Body of pancreas (tissue), 4 donors: ENCODE measurements at regions not wholly inside any gene's neighbourhood (a gene's known extent, or its start where the extent isn't known, plus 50 kb on each side); places are given as distances from the start of the nearest gene placed in this dataset.
"Not testable (repeated sequence)": the region's sequence is repeated elsewhere in the genome, so short reads cannot be mapped to it uniquely, and the experiment has no call there.

Source experiments
- CTCF ChIP-seq, 7 experiments: fragments of 450-650 bp in 4 of 7; fragments of 200-600 bp in 3 of 7; sonication (generic) in 3 of 7; IDR thresholded peaks; one replicate each; pipeline ENCODE4 v1.5.1; 2016 to 2019; ENCODE audit warnings: antibody characterized with exemption in 7 of 7
- POLR2A ChIP-seq, 3 donors: fragments of 450-650 bp; IDR thresholded peaks; one replicate each; pipeline ENCODE4 v1.6.1; 2016; ENCODE audit warnings: antibody characterized with exemption in 3 of 3, mild to moderate bottlenecking in 2 of 3

DNA sequence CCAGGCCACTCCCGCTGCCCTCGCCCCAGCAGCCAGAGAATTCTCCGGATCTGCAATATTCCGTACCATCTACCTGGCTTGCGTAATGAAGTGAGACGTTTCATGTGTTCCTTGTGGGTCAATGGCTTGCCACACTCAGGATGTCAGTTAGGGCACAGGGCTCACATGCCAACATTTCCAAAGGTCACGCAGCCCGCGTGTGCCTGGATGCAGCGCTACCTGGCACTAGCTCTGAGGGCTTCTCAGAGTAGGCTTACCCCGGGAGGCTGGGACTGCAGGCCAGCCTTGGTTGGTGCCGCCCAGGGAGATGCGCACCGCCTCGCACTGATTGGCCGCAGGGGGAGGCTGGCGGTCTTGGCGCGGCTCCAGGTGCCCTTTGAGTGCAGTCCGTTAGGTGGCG, 274.0 kb downstream of the TSPY2 start:
- not testable (repeated sequence) for TF ChIP-seq CTCF, POLR2A (IDR thresholded peaks at IDR 0.05)
